WTC11 (cell line): ENCODE measurements at regions not wholly inside any gene's neighbourhood (a gene's known extent, or its start where the extent isn't known, plus 50 kb on each side); places are given as distances from the start of the nearest gene placed in this dataset.

Experiments
- ATAC-seq: fragments of 200-7000 bp; cut with Tn5 transposase; 2 replicates; pipeline ENCODE4 v1.10.0; 2021; ENCODE audit warnings: mild to moderate bottlenecking, moderate library complexity
- CTCF ChIA-PET: fragments of 300-600 bp; sonication (Branson Sonifier 250); formaldehyde crosslinking; loops from one replicate; lab custom pipeline; 2021; ENCODE audit warnings: antibody characterized with exemption; lab: Charles Lee
- POLR2A ChIA-PET: fragments of 350-600 bp; sonication (Branson Sonifier 250); formaldehyde crosslinking; loops from one replicate; lab custom pipeline; 2021; ENCODE audit warnings: antibody characterized with exemption; lab: Charles Lee
- DNase-seq: peaks from one replicate; pipeline ENCODE4 v3.0.0; 2021; ENCODE audit warnings: low spot score
- H3K27ac Mint-ChIP-seq: 2 replicates; pipeline ENCODE4 v1.8.0; 2021; ENCODE audit warnings: mixed read lengths
- H3K27me3 Mint-ChIP-seq: 2 replicates; pipeline ENCODE4 v1.8.0; 2021; ENCODE audit warnings: low read depth, mild to moderate bottlenecking, moderate library complexity, mixed read lengths
- H3K36me3 Mint-ChIP-seq: 2 replicates; pipeline ENCODE4 v1.8.0; 2021; ENCODE audit warnings: mixed read lengths
- H3K4me1 Mint-ChIP-seq: 2 replicates; pipeline ENCODE4 v1.8.0; 2022; ENCODE audit warnings: mixed read lengths
- H3K4me3 Mint-ChIP-seq: 2 replicates; pipeline ENCODE4 v1.8.0; 2021; ENCODE audit warnings: mild to moderate bottlenecking, moderate library complexity, mixed read lengths
- H3K9me3 Mint-ChIP-seq: 2 replicates; pipeline ENCODE4 v1.8.0; 2021; ENCODE audit warnings: mixed read lengths
- CREM ChIP-seq: sonication (generic); formaldehyde crosslinking; IDR thresholded peaks from 2 replicates; pipeline ENCODE4 v1.8.1; 2022; ENCODE audit warnings: mild to moderate bottlenecking, missing genetic modification reagents, moderate library complexity
- E2F1 ChIP-seq: sonication (generic); formaldehyde crosslinking; IDR thresholded peaks from 2 replicates; pipeline ENCODE4 v1.8.0; 2022; ENCODE audit warnings: mild to moderate bottlenecking, missing genetic modification reagents
- EMX1 ChIP-seq: fragments of 250-450 bp; sonication (Bioruptor Pico); IDR thresholded peaks from 2 replicates; pipeline ENCODE4 v1.8.0; 2021; ENCODE audit warnings: mild to moderate bottlenecking
- FOXJ3 ChIP-seq: sonication (generic); formaldehyde crosslinking; IDR thresholded peaks from 2 replicates; pipeline ENCODE4 v1.9.0; 2021; ENCODE audit warnings: missing genetic modification reagents, mild to moderate bottlenecking, borderline replicate concordance
- HMGXB4 ChIP-seq: sonication (generic); formaldehyde crosslinking; IDR thresholded peaks from 2 replicates; pipeline ENCODE4 v1.8.1; 2023; ENCODE audit warnings: mild to moderate bottlenecking, moderate library complexity, missing genetic modification reagents
- MLX ChIP-seq: sonication (generic); formaldehyde crosslinking; IDR thresholded peaks from 2 replicates; pipeline ENCODE4 v1.8.1; 2023; ENCODE audit warnings: mild to moderate bottlenecking, missing genetic modification reagents, moderate library complexity
- NFE2L1 ChIP-seq: sonication (generic); formaldehyde crosslinking; IDR thresholded peaks from 2 replicates; pipeline ENCODE4 v1.8.1; 2023; ENCODE audit warnings: missing genetic modification reagents
- NR1H2 ChIP-seq: sonication (generic); formaldehyde crosslinking; IDR thresholded peaks from 2 replicates; pipeline ENCODE4 v1.9.0; 2021; ENCODE audit warnings: mild to moderate bottlenecking, moderate library complexity, missing genetic modification reagents
- NR2C2 ChIP-seq: sonication (generic); formaldehyde crosslinking; IDR thresholded peaks from 2 replicates; pipeline ENCODE4 v1.8.0; 2022; ENCODE audit warnings: mild to moderate bottlenecking, missing genetic modification reagents
- RELA ChIP-seq: sonication (generic); formaldehyde crosslinking; IDR thresholded peaks from 2 replicates; pipeline ENCODE4 v1.8.1; 2022; ENCODE audit warnings: missing genetic modification reagents, mild to moderate bottlenecking, borderline replicate concordance
- TCF7 ChIP-seq: sonication (generic); formaldehyde crosslinking; IDR thresholded peaks from 2 replicates; pipeline ENCODE4 v1.8.0; 2022; ENCODE audit warnings: mild to moderate bottlenecking, low read depth, missing genetic modification reagents, moderate library complexity
- ZNF396 ChIP-seq: fragments of 250-450 bp; sonication (Bioruptor Pico); IDR thresholded peaks from 2 replicates; pipeline ENCODE4 v1.8.0; 2021; ENCODE audit warnings: mild to moderate bottlenecking, moderate library complexity, borderline replicate concordance
- ZNF671 ChIP-seq: fragments of 250-450 bp; sonication (Bioruptor Pico); IDR thresholded peaks from 2 replicates; pipeline ENCODE4 v1.8.0; 2021; ENCODE audit warnings: mild to moderate bottlenecking
- TF ChIP-seq, protein P1 (sequence below): sonication (generic); formaldehyde crosslinking; conservative IDR thresholded peaks from 2 replicates; pipeline ENCODE4 v1.8.1; 2023; ENCODE audit warnings: mild to moderate bottlenecking, low read depth, missing genetic modification reagents, moderate library complexity
- TF ChIP-seq, protein P2 (sequence below): sonication (generic); formaldehyde crosslinking; conservative IDR thresholded peaks from 2 replicates; pipeline ENCODE4 v1.8.1; 2022; ENCODE audit warnings: mild to moderate bottlenecking, missing genetic modification reagents

DNA sequence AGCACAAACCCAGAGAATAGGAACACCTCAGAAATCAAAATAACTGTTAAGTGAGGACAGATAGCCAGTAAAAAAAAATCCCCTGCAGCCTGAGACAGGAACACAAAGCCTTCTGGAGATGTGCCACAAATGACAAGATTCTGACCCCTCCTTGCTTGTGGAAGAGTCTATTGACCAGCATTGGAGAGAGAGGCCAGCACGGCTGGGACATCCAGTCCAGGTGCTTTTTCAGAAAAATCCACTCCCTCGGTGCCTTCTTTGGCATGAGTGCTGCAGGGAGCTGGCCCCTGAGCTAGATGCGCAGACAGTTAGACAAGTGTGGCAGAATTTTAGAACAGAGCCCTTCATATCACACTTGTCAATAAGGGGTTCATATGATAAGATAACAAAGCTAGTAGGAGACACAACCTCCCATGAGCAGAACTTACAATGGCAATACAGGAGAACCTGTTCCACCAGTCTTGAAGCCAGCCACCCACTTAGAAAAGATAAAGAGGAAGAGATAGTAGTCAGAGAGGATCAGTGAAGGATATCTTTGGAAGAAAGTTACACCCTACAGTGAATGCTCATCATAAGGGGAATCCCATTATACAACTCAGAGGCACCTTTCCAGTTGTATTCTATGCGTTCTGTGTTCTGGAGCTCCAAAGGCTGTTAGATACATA, 298.4 kb downstream of the TLE1 start:
- CTCF ChIA-PET: no interaction called here
- no peak for ATAC-seq
- no peak overlapping the region for H3K4me3 Mint-ChIP-seq

DNA sequence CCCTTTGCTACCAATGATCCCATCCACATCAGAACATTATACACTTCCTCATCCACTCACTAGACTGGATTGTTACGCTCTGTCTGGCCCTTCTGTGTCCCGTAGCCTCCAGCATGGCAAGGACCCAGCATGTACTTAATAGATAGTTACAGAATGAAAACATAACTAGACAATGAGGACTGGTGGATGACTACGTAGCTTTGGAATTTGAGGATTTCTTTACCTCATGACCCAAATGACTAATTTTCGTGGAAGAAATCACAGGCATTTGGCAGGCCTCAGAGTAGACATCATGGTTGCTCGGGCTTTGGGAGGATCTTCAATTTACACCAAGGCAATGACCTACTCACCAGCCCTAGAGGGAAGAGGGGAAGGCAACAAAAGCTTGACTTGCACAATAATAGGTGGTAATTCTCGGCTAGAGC, 299.8 kb downstream of the TLE1 start:
- ChIA-PET CTCF (no interaction called here), POLR2A (no interaction called here)
- ATAC-seq (no peak), DNase-seq (no peak)
- H3K4me3 Mint-ChIP-seq: no peak overlapping the region
- TF ChIP-seq ZNF396 (CRISPR knock-in tag) (no peak), NFE2L1 (CRISPR knock-in tag) (no peak), ZNF671 (CRISPR knock-in tag) (no peak)
- no peaks in the 10 kb centered on the region for H3K27me3 Mint-ChIP-seq
- no peak overlapping the region for H3K27ac Mint-ChIP-seq
- H3K36me3 Mint-ChIP-seq: no peaks in the 10 kb centered on the region
- peaks cover 6% of the 10 kb centered on the region; the same call in 1 of the 2 replicates for H3K9me3 Mint-ChIP-seq
- H3K4me1 Mint-ChIP-seq: peaks cover 15% of the 10 kb centered on the region

More for the DNA sequence above, 298.4 kb downstream of the TLE1 start:
- POLR2A ChIA-PET: interaction anchor here (0.7 kb wide), 1 partner anchor 1932 kb away, joined by 3 read pairs; no protein-coding TSS in a partner anchor
- Mint-ChIP-seq H3K27ac (no peak overlapping the region), H3K4me1 (peaks cover 18% of the 10 kb centered on the region), H3K27me3 (no peaks in the 10 kb centered on the region), H3K36me3 (no peaks in the 10 kb centered on the region), H3K9me3 (peaks cover 6% of the 10 kb centered on the region; the same call in 1 of the 2 replicates)
- no peak for DNase-seq
- TF ChIP-seq HMGXB4 (CRISPR knock-in tag) (no peak), E2F1 (CRISPR knock-in tag) (no peak), RELA (CRISPR knock-in tag) (no peak), CREM (CRISPR knock-in tag) (no peak), EMX1 (CRISPR knock-in tag) (no peak)
- TF ChIP-seq, protein P1, sequence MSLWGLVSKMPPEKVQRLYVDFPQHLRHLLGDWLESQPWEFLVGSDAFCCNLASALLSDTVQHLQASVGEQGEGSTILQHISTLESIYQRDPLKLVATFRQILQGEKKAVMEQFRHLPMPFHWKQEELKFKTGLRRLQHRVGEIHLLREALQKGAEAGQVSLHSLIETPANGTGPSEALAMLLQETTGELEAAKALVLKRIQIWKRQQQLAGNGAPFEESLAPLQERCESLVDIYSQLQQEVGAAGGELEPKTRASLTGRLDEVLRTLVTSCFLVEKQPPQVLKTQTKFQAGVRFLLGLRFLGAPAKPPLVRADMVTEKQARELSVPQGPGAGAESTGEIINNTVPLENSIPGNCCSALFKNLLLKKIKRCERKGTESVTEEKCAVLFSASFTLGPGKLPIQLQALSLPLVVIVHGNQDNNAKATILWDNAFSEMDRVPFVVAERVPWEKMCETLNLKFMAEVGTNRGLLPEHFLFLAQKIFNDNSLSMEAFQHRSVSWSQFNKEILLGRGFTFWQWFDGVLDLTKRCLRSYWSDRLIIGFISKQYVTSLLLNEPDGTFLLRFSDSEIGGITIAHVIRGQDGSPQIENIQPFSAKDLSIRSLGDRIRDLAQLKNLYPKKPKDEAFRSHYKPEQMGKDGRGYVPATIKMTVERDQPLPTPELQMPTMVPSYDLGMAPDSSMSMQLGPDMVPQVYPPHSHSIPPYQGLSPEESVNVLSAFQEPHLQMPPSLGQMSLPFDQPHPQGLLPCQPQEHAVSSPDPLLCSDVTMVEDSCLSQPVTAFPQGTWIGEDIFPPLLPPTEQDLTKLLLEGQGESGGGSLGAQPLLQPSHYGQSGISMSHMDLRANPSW (CRISPR knock-in tag): no peak

- no peaks in the 10 kb centered on the region for H3K36me3 Mint-ChIP-seq
These were observed 300.5 kb downstream of the TLE1 start for GRCh38 chr9:81388831-81389230.

More at GRCh38 chr9:81388831-81389230, 300.5 kb downstream of the TLE1 start:
- Mint-ChIP-seq H3K4me3 (no peak overlapping the region), H3K27me3 (no peaks in the 10 kb centered on the region), H3K9me3 (peaks cover 6% of the 10 kb centered on the region; the same call in 1 of the 2 replicates), H3K4me1 (peaks cover 15% of the 10 kb centered on the region), H3K27ac (no peak overlapping the region)
- DNase-seq: no peak
- POLR2A ChIA-PET: no interaction called here
- TF ChIP-seq TCF7 (CRISPR knock-in tag) (no peak), NR1H2 (CRISPR knock-in tag) (no peak), MLX (CRISPR knock-in tag) (no peak), FOXJ3 (CRISPR knock-in tag) (no peak), NR2C2 (CRISPR knock-in tag) (no peak)
- TF ChIP-seq, protein P2, sequence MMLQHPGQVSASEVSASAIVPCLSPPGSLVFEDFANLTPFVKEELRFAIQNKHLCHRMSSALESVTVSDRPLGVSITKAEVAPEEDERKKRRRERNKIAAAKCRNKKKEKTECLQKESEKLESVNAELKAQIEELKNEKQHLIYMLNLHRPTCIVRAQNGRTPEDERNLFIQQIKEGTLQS (CRISPR knock-in tag): no peak
- CTCF ChIA-PET: no interaction called here
- ATAC-seq: no peak
